Fibroblast of lung (primary cell): ENCODE measurements at regions not wholly inside any gene's neighbourhood (a gene's known extent, or its start where the extent isn't known, plus 50 kb on each side); places are given as distances from the start of the nearest gene placed in this dataset.

Experiments
- DNase-seq, 2 donors: peaks; one replicate each; pipeline versions ENCODE4 v3.0.0 to v3.0.0-alpha.2; 2010; ENCODE audit warnings: low read depth in 2 of 2
- H2AFZ ChIP-seq: 2 replicates; pipeline ENCODE4 v1.5.1; 2012; ENCODE audit warnings: low read length, control low read depth, inconsistent platforms
- H3K27ac ChIP-seq: 2 replicates; pipeline ENCODE4 v1.5.1; 2011; ENCODE audit warnings: low read length, control low read depth; ENCODE audit not compliant: insufficient read depth
- H3K27me3 ChIP-seq: 2 replicates; pipeline ENCODE4 v1.5.1; 2011; ENCODE audit warnings: mild to moderate bottlenecking, low read length; ENCODE audit not compliant: control insufficient read depth, insufficient read depth
- H3K36me3 ChIP-seq: 2 replicates; pipeline ENCODE4 v1.5.1; 2011; ENCODE audit warnings: low read length; ENCODE audit not compliant: control insufficient read depth, insufficient read depth
- H3K4me1 ChIP-seq: 2 replicates; pipeline ENCODE4 v1.5.1; 2011; ENCODE audit warnings: low read length; ENCODE audit not compliant: control insufficient read depth, insufficient read depth; ENCODE audit errors: extremely low read depth
- H3K4me2 ChIP-seq: 2 replicates; pipeline ENCODE4 v1.5.1; 2011; ENCODE audit warnings: low read length, control low read depth; ENCODE audit not compliant: insufficient read depth; ENCODE audit errors: extremely low read depth
- H3K4me3 ChIP-seq, 4 experiments: fragments of 200-600 bp in 1 of 4; sonication (generic) in 1 of 4; replicated peaks in 1 of 4; 2 replicates each; pipeline ENCODE4 v1.5.1; 2011 to 2016; ENCODE audit warnings: low read length in 4 of 4, low read depth in 3 of 4, mild to moderate bottlenecking in 3 of 4, control low read depth in 2 of 4, inconsistent platforms in 1 of 4, mixed read lengths in 1 of 4; ENCODE audit not compliant: insufficient read depth in 1 of 4; ENCODE audit errors: control extremely low read depth in 1 of 4
- H3K79me2 ChIP-seq: 2 replicates; pipeline ENCODE4 v1.5.1; 2012; ENCODE audit warnings: mild to moderate bottlenecking, low read length, inconsistent platforms; ENCODE audit not compliant: control insufficient read depth, insufficient read depth
- H3K9ac ChIP-seq: 2 replicates; pipeline ENCODE4 v1.5.1; 2011; ENCODE audit warnings: mild to moderate bottlenecking, low read length, control low read depth; ENCODE audit not compliant: insufficient read depth
- H3K9me3 ChIP-seq: 2 replicates; pipeline ENCODE4 v1.5.1; 2012; ENCODE audit warnings: low read depth, low read length; ENCODE audit not compliant: control insufficient read depth, insufficient read depth
- H4K20me1 ChIP-seq: 2 replicates; pipeline ENCODE4 v1.5.1; 2011; ENCODE audit warnings: low read length; ENCODE audit not compliant: control insufficient read depth, insufficient read depth; ENCODE audit errors: extremely low read depth
- EZH2 ChIP-seq: IDR thresholded peaks from 2 replicates; pipeline ENCODE4 v1.5.1; 2012; ENCODE audit warnings: low read length, control low read depth, mild to moderate bottlenecking; ENCODE audit errors: missing control alignments
- TF ChIP-seq, protein P1 (sequence below), 2 donors: IDR thresholded peaks in 1 of 2; conservative IDR thresholded peaks in 1 of 2; 1 replicate in 1 of 2; 2 replicates in 1 of 2; pipeline ENCODE4 v1.5.1; 2011 to 2012; ENCODE audit warnings: low read length in 2 of 2, control low read depth in 1 of 2, inconsistent platforms in 1 of 2, low read depth in 1 of 2, mild to moderate bottlenecking in 1 of 2

DNA sequence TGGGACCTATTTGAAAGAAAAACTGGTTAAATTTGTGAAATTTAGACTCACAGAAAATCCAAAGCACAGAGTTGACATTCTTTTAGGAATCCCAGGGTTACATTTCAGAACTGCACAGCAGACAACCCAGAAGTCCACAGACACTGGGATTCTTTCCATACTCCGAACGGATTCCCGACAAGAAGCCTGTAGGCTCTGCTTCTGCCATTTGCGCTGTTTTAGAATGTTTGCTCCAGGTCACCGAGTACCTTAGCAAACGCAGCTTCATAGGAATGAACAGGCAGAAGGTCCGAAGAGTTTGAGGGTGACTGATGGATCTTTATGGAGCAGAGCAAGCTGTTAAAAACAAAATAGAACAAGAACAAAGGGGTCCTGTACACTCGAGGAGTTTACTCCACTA, 84.5 kb upstream of the NFIB start:
- Histone ChIP-seq H3K36me3 (no peaks in the 10 kb centered on the region), H3K27me3 (no peaks in the 10 kb centered on the region), H3K27ac (no peak overlapping the region), H3K4me2 (no peak overlapping the region), H3K4me1 (no peaks in the 10 kb centered on the region), H2AFZ (no peak overlapping the region), H3K9ac (no peak overlapping the region), H4K20me1 (no peaks in the 10 kb centered on the region), H3K79me2 (no peaks in the 10 kb centered on the region), H3K9me3 (no peaks in the 10 kb centered on the region), H3K4me3 (no peak overlapping the region)
- TF ChIP-seq, protein P1, sequence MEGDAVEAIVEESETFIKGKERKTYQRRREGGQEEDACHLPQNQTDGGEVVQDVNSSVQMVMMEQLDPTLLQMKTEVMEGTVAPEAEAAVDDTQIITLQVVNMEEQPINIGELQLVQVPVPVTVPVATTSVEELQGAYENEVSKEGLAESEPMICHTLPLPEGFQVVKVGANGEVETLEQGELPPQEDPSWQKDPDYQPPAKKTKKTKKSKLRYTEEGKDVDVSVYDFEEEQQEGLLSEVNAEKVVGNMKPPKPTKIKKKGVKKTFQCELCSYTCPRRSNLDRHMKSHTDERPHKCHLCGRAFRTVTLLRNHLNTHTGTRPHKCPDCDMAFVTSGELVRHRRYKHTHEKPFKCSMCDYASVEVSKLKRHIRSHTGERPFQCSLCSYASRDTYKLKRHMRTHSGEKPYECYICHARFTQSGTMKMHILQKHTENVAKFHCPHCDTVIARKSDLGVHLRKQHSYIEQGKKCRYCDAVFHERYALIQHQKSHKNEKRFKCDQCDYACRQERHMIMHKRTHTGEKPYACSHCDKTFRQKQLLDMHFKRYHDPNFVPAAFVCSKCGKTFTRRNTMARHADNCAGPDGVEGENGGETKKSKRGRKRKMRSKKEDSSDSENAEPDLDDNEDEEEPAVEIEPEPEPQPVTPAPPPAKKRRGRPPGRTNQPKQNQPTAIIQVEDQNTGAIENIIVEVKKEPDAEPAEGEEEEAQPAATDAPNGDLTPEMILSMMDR (conservative IDR thresholded peaks at IDR 0.05 in 1 of 2, IDR thresholded peaks at IDR 0.05 in 1 of 2; ENCODE audit: low read depth in 1 of 2, low read length in 2 of 2): no peak
- no peak for TF ChIP-seq EZH2
- no peak for DNase-seq

GRCh38 chr9:14396171-14396570, 82.2 kb upstream of the NFIB start:
- Histone ChIP-seq H3K9ac (no peak overlapping the region), H3K79me2 (no peaks in the 10 kb centered on the region), H3K4me3 (no peak overlapping the region)

DNA sequence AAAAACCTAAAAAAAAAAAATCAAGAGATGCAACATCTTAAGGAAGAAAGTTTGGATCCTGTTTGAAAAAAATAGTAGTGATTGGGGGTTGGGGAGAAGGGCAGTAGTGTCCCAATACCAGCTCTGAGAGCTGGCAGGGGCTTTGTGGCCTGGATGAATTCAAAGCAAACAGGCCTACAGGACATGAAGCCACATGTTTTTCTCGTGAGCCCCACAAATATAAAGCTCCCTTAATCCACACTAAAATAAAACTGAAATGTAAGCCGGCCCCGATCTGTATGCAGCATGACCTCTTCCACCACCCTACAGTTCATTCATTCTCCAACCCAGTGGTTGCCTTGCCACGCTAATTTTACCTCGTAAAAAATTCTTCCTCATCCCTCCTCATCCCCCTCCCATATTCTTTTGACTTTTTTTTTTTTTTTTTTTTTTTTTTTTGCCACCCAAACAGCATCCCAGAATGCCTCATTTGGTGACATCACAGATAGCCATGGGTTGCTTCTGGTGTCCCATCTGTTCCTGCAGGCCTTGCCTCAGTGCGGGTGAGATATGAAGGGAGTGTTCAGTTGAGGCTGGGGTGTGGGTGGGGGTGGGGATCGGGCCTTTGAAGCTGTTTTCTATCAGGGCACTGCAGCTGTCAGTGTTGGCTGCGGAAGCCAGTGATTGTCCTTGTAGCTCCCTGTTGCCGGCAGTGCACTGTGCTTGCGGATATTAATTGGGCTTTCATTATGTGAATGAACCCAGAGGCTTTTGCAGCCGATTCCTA, 81.6 kb upstream of the NFIB start:
- no peak for DNase-seq
- H3K9me3 ChIP-seq: no peaks in the 10 kb centered on the region
- no peak overlapping the region for H3K27ac ChIP-seq
- TF ChIP-seq, protein P1 (conservative IDR thresholded peaks at IDR 0.05 in 1 of 2, IDR thresholded peaks at IDR 0.05 in 1 of 2; ENCODE audit: low read depth in 1 of 2, low read length in 2 of 2): no peak
- no peak for TF ChIP-seq EZH2
- no peaks in the 10 kb centered on the region for H4K20me1 ChIP-seq
- H3K4me2 ChIP-seq: no peak overlapping the region
- H2AFZ ChIP-seq: no peak overlapping the region
- H3K9ac ChIP-seq: no peak overlapping the region
- H3K27me3 ChIP-seq: no peaks in the 10 kb centered on the region
- no peak overlapping the region for H3K4me3 ChIP-seq
- no peaks in the 10 kb centered on the region for H3K79me2 ChIP-seq
- no peaks in the 10 kb centered on the region for H3K4me1 ChIP-seq
- no peaks in the 10 kb centered on the region for H3K36me3 ChIP-seq

More at GRCh38 chr9:14396171-14396570, 82.2 kb upstream of the NFIB start:
- no peak overlapping the region for H2AFZ ChIP-seq
- TF ChIP-seq EZH2: no peak
- TF ChIP-seq, protein P1 (conservative IDR thresholded peaks at IDR 0.05 in 1 of 2, IDR thresholded peaks at IDR 0.05 in 1 of 2; ENCODE audit: low read depth in 1 of 2, low read length in 2 of 2): no peak
- H3K27me3 ChIP-seq: no peaks in the 10 kb centered on the region
- H3K36me3 ChIP-seq: no peaks in the 10 kb centered on the region
- H3K4me2 ChIP-seq: no peak overlapping the region
- no peaks in the 10 kb centered on the region for H4K20me1 ChIP-seq
- DNase-seq: no peak
- H3K9me3 ChIP-seq: no peaks in the 10 kb centered on the region
- no peak overlapping the region for H3K27ac ChIP-seq
- no peaks in the 10 kb centered on the region for H3K4me1 ChIP-seq
